Type B pancreatic cell (in vitro differentiated cells): ENCODE measurements at regions not wholly inside any gene's neighbourhood (a gene's known extent, or its start where the extent isn't known, plus 50 kb on each side); places are given as distances from the start of the nearest gene placed in this dataset.

Source experiments
- DNase-seq: peaks from one replicate; pipeline ENCODE4 v3.0.0; 2021; ENCODE audit warnings: mixed read lengths; ENCODE audit not compliant: unreplicated experiment; ENCODE audit errors: extremely low spot score
- H3K27ac Mint-ChIP-seq: 2 replicates; pipeline ENCODE4 v1.8.0; 2021; ENCODE audit warnings: mild to moderate bottlenecking, mixed read lengths
- H3K27me3 Mint-ChIP-seq: 2 replicates; pipeline ENCODE4 v1.8.0; 2021; ENCODE audit warnings: mixed read lengths
- H3K36me3 Mint-ChIP-seq: 2 replicates; pipeline ENCODE4 v1.8.0; 2021; ENCODE audit warnings: mixed read lengths
- H3K4me1 Mint-ChIP-seq: one replicate; pipeline ENCODE4 v1.8.0; 2021; ENCODE audit warnings: mixed read lengths; ENCODE audit not compliant: unreplicated experiment
- H3K4me3 Mint-ChIP-seq: 2 replicates; pipeline ENCODE4 v1.8.0; 2021; ENCODE audit warnings: mild to moderate bottlenecking, mixed read lengths
- H3K9me3 Mint-ChIP-seq: 2 replicates; pipeline ENCODE4 v1.8.0; 2021; ENCODE audit warnings: mixed read lengths
- TF ChIP-seq, protein P1 (sequence below): fragments of 200-600 bp; sonication (generic); conservative IDR thresholded peaks from 2 replicates; pipeline ENCODE4 v1.5.0; 2021; ENCODE audit warnings: antibody characterized with exemption, mild to moderate bottlenecking

DNA sequence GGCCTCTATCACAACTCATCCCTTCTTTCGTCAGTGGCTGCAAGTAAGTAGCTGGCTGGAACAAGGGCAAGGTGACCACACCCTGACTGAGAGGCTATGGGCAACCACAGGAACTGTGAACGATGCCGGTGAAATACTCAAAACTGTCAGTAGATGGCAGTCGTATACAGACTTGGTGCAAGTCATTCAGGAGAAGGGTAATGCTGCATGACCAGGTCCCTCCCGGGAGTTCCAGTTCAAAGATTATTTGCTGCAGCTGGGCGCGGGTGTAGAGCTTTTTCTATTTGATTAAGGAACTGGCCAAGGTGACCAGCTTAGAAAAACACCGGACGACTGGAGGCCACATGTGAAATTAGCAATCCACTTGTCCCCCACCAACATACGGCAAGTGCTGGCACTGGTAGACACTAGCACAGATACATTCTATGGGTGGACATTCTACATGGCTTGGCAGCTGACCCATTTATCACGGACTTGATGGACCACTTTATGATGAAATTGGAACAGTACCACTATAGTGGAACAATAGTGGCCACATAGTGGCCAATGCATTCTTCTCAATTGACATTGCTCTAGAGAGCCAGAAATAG is 726.6 kb downstream of the TRAM1L1 start:
- TF ChIP-seq, protein P1, sequence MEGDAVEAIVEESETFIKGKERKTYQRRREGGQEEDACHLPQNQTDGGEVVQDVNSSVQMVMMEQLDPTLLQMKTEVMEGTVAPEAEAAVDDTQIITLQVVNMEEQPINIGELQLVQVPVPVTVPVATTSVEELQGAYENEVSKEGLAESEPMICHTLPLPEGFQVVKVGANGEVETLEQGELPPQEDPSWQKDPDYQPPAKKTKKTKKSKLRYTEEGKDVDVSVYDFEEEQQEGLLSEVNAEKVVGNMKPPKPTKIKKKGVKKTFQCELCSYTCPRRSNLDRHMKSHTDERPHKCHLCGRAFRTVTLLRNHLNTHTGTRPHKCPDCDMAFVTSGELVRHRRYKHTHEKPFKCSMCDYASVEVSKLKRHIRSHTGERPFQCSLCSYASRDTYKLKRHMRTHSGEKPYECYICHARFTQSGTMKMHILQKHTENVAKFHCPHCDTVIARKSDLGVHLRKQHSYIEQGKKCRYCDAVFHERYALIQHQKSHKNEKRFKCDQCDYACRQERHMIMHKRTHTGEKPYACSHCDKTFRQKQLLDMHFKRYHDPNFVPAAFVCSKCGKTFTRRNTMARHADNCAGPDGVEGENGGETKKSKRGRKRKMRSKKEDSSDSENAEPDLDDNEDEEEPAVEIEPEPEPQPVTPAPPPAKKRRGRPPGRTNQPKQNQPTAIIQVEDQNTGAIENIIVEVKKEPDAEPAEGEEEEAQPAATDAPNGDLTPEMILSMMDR, result peak; percentile 70
- H3K4me1 Mint-ChIP-seq, result no peaks in the 10 kb centered on the region
- no peak overlapping the region for H3K4me3 Mint-ChIP-seq
- DNase-seq, result no peak
- H3K27me3 Mint-ChIP-seq, result no peaks in the 10 kb centered on the region
- no peaks in the 10 kb centered on the region for H3K36me3 Mint-ChIP-seq
- no peaks in the 10 kb centered on the region for H3K9me3 Mint-ChIP-seq
- no peak overlapping the region for H3K27ac Mint-ChIP-seq

DNA sequence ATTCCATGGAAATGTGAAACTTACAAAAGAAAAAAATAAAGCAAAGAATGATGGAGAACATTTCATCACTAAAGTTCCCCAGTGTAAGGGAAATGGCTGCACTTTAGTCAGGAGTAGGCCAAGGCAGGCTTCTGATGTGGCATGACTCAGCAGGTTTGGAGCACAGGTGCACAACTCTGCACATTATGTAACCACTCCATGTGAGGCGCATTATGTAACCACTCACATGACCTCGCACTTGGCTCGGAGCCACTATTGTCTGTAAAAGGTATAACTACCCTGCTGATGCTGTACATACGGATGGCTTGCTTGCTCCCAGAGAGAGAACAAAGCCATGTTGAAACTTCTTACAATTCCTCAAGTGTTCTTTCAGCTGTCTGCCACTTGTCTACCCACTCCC is 727.6 kb downstream of the TRAM1L1 start:
- Mint-ChIP-seq H3K27me3 (no peaks in the 10 kb centered on the region), H3K27ac (no peak overlapping the region), H3K36me3 (no peaks in the 10 kb centered on the region), H3K9me3 (no peaks in the 10 kb centered on the region), H3K4me1 (no peaks in the 10 kb centered on the region), H3K4me3 (no peak overlapping the region)
- TF ChIP-seq, protein P1, result no peak
- DNase-seq, result no peak

DNA sequence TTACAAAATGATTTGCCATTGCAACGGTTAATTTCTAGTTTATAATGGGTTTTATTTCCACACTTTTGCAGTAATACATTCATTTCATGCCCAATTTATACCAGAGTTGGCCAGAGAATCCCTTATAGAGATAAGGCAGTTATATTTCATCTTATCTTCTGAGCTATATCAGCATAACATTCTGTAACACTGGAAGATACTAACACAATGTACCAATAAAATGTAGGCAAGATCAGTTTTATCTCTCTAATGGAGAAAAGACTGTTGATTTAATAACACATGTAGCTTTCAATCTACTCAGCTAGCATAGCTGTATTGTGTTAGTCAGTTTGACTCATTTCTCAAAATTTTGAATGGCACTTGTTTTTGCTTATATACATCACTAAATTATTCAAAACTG is 738.6 kb downstream of the TRAM1L1 start:
- DNase-seq, result no peak
- TF ChIP-seq, protein P1, result no peak
- Mint-ChIP-seq H3K4me3 (no peak overlapping the region), H3K9me3 (no peaks in the 10 kb centered on the region), H3K4me1 (no peaks in the 10 kb centered on the region), H3K27me3 (no peaks in the 10 kb centered on the region), H3K36me3 (no peaks in the 10 kb centered on the region), H3K27ac (no peak overlapping the region)

DNA sequence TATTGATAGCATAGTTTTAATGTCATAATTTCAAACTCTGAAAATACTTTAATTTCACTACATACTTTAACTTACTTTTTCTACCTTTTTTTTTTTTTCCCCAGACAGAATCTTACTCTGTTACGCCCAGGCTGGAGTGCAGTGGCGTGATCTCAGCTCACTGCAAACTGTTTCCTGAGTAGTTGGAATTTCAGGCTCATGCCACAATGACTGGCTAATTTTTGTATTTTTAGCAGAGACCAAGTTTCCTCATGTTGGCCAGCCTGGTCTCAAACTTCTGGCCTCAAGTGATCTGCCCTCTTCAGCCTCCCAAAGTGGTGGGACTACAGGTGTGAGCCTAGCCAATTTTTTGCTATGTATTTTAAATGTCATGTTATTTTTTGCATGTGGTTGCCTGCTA is 741.6 kb downstream of the TRAM1L1 start:
- no peak for DNase-seq
- Mint-ChIP-seq H3K27ac (no peak overlapping the region), H3K4me1 (no peaks in the 10 kb centered on the region), H3K36me3 (no peaks in the 10 kb centered on the region), H3K4me3 (no peak overlapping the region), H3K9me3 (no peaks in the 10 kb centered on the region), H3K27me3 (no peaks in the 10 kb centered on the region)
- TF ChIP-seq, protein P1, result no peak

DNA sequence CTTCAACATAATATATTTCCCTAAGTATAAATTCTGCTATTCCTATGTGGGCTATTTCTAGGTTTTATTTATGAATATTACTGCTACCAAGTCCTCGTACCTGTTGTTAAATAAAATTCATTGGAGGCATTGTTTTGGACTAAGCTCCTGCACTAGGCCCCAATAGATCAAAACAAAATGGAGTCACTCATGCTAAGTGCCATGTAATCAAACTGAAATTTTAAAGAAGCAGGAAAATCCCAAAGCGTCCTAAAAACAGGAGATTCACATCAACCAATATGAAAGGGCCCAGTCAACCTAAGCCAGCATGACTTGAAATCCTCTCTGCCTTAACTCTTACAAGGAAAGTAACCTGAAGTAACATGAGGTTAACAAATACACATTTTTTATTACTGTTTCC is 743.2 kb downstream of the TRAM1L1 start:
- Mint-ChIP-seq H3K4me1 (no peaks in the 10 kb centered on the region), H3K36me3 (no peaks in the 10 kb centered on the region)
- TF ChIP-seq, protein P1, result no peak

DNA sequence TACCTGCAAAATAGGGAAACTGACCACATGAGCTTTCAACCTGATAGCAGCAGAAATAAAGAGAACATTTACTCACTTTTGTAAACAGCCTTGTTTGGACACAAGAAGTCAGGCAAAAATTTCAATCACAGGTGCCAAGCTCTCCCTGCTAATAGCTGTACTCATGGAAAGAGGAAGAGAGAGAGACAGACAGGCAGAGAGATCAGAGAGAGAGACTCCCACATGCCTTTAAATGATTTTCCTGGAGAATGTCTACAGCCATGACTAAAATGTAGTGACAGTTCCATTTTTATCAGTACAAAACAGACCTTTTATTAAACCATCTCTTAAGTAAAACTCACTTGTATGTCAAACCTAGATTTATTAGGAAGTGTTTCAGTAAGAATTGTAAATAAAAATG is 752.9 kb downstream of the TRAM1L1 start:
- no peak overlapping the region for H3K27ac Mint-ChIP-seq
- no peaks in the 10 kb centered on the region for H3K27me3 Mint-ChIP-seq
- H3K9me3 Mint-ChIP-seq, result no peaks in the 10 kb centered on the region
- H3K36me3 Mint-ChIP-seq, result no peaks in the 10 kb centered on the region
- H3K4me1 Mint-ChIP-seq, result no peaks in the 10 kb centered on the region
- no peak for DNase-seq
- TF ChIP-seq, protein P1, result no peak
- H3K4me3 Mint-ChIP-seq, result no peak overlapping the region

More for the DNA sequence above, 743.2 kb downstream of the TRAM1L1 start:
- Mint-ChIP-seq H3K27me3 (no peaks in the 10 kb centered on the region), H3K27ac (no peak overlapping the region), H3K4me3 (no peak overlapping the region), H3K9me3 (no peaks in the 10 kb centered on the region)
- DNase-seq, result no peak
